ENCODE measurements at regions not wholly inside any gene's neighbourhood (a gene's known extent, or its start where the extent isn't known, plus 50 kb on each side); places are given as distances from the start of the nearest gene placed in this dataset.

DNA sequence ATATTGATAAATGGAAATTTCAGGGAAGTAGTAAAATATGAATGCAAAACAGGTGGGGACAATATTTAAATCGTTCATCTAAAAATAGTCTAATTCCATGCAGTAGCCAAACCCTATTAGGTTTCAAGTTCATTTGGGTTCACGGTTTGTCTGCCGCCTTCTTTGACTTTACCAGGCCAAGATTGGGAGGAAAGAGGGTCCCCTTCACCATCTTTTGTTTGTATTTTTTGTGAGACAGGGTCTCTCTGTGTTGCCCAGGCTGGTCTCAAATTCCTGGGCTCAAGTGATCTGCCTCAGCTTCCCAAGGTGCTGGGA, 98.5 kb upstream of the ATL2 start:
- H3K4me1 ChIP-seq (replicated peaks; ENCODE audit: insufficient read depth), result peaks cover 11% of the 10 kb centered on the region; the same call in 1 of the 2 replicates
- H3K9me3 ChIP-seq (ENCODE audit: insufficient read depth, low read depth), result peaks cover 5% of the 10 kb centered on the region
- intact Hi-C loops (cut with micrococcal nuclease; ENCODE audit: unreplicated experiment), result no loop called here
- no peaks in the 10 kb centered on the region for H3K27me3 ChIP-seq (ENCODE audit: insufficient read depth, low read depth)
- no peak for DNase-seq
- no peaks in the 10 kb centered on the region for H3K79me2 ChIP-seq (ENCODE audit: low read depth)
- H3F3A ChIP-seq (ENCODE audit: insufficient read depth, low read depth), result peaks cover 3% of the 10 kb centered on the region; the same call in 1 of the 2 replicates
- no peak overlapping the region for H3K4me3 ChIP-seq
- H2AFZ ChIP-seq, result no peak overlapping the region
- BruUV-seq (replicated peaks), result no TSS peak
- H3K27ac ChIP-seq, result no peak overlapping the region
- no peaks in the 10 kb centered on the region for H3K9me2 ChIP-seq (ENCODE audit: insufficient read depth)
- CTCF ChIA-PET, result interaction anchor here (1.0 kb wide), 1 partner anchor 10 kb away, joined by 5 read pairs; no protein-coding TSS in a partner anchor
- POLR2A ChIA-PET (ENCODE audit: unreplicated experiment), result no interaction called here
- no peaks in the 10 kb centered on the region for H4K20me1 ChIP-seq (ENCODE audit: insufficient read depth)
- no peak for TF ChIP-seq EZH2 (IDR thresholded peaks at IDR 0.05; ENCODE audit: low read depth)
- TF ChIP-seq, protein P1, sequence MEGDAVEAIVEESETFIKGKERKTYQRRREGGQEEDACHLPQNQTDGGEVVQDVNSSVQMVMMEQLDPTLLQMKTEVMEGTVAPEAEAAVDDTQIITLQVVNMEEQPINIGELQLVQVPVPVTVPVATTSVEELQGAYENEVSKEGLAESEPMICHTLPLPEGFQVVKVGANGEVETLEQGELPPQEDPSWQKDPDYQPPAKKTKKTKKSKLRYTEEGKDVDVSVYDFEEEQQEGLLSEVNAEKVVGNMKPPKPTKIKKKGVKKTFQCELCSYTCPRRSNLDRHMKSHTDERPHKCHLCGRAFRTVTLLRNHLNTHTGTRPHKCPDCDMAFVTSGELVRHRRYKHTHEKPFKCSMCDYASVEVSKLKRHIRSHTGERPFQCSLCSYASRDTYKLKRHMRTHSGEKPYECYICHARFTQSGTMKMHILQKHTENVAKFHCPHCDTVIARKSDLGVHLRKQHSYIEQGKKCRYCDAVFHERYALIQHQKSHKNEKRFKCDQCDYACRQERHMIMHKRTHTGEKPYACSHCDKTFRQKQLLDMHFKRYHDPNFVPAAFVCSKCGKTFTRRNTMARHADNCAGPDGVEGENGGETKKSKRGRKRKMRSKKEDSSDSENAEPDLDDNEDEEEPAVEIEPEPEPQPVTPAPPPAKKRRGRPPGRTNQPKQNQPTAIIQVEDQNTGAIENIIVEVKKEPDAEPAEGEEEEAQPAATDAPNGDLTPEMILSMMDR (conservative IDR thresholded peaks at IDR 0.05), result no peak
- no peaks in the 10 kb centered on the region for H3K36me3 ChIP-seq (ENCODE audit: low read depth)
- H3K4me2 ChIP-seq, result no peak overlapping the region

DNA sequence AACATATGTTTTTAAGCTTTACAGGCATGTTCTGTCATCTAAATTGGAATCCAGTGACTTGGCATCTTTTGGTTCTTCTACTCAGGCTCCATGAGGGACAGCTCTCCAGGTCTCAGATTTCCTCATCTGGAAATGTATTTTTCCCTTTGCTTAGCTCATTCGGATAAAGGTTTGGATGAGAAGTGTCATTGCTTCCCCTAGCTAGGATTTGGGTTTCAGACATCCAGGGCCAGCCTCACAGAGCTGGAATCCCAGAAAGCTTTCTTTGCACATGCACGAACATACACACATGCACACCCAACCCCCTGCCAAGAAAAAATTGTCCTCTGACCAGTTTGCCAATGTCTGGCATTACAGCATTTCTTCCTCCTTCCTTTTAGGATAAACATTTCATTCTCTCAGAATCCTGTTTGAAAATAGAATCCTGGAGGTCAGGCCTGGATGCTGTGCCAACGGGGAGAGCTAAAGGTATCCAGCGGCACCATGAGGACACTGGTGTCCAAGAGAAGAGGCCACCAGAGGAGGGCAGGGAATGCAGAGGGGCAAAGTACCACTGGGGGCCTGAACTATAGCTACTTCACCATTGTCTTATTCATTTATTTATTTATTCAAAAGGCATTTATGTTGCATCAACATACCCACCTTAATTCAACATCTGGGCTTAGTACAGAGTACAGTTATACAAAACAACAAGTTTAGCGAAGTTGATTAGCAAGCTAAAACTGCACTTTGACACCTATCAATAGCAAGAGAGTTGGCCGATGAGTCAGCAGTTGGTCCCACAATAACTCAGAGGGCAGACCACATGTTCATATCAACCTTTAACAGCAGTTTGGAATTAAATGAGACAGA, 97.9 kb upstream of the ATL2 start:
- Histone ChIP-seq H3K4me2 (no peak overlapping the region), H3F3A (ENCODE audit: insufficient read depth, low read depth) (peaks cover 3% of the 10 kb centered on the region; the same call in 1 of the 2 replicates), H2AFZ (no peak overlapping the region), H3K4me3 (no peak overlapping the region), H3K4me1 (replicated peaks; ENCODE audit: insufficient read depth) (peaks cover 11% of the 10 kb centered on the region; the same call in 1 of the 2 replicates), H3K79me2 (ENCODE audit: low read depth) (no peaks in the 10 kb centered on the region), H4K20me1 (ENCODE audit: insufficient read depth) (no peaks in the 10 kb centered on the region), H3K27me3 (ENCODE audit: insufficient read depth, low read depth) (no peaks in the 10 kb centered on the region), H3K9me3 (ENCODE audit: insufficient read depth, low read depth) (peaks cover 1% of the 10 kb centered on the region), H3K27ac (no peak overlapping the region), H3K9me2 (ENCODE audit: insufficient read depth) (no peaks in the 10 kb centered on the region), H3K36me3 (ENCODE audit: low read depth) (no peaks in the 10 kb centered on the region)
- intact Hi-C loops (cut with micrococcal nuclease; ENCODE audit: unreplicated experiment), result no loop called here
- DNase-seq, result no peak
- TF ChIP-seq EZH2 (IDR thresholded peaks at IDR 0.05; ENCODE audit: low read depth), result no peak
- TF ChIP-seq, protein P1 (conservative IDR thresholded peaks at IDR 0.05), result no peak
- CTCF ChIA-PET, result interaction anchor here (1.0 kb wide), 1 partner anchor 9 kb away, joined by 5 read pairs; no protein-coding TSS in a partner anchor
- POLR2A ChIA-PET (ENCODE audit: unreplicated experiment), result no interaction called here
- BruUV-seq (replicated peaks), result no TSS peak

DNA sequence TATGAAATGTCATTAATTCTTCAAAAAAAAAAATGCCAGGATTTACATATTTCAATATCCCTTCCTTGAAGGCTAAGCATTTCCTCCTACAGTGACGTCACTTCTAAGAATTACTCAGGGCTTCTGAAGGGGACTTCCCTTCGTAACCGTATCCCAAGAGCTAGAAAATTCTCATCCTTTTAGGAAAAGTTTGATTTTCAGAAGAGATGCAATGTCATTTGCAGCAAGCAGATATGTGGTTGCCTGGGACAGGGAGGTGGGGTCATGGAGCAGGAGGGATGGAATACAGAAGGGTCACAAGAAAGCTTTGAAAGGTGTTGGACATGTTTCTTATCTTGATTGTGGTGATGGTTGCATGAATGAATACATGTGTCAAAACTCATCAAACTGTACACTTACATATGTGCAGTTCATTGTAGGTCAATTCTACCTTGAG, 97.0 kb upstream of the ATL2 start:
- Histone ChIP-seq H3K27ac (no peak overlapping the region), H4K20me1 (ENCODE audit: insufficient read depth) (no peaks in the 10 kb centered on the region), H3K79me2 (ENCODE audit: low read depth) (no peaks in the 10 kb centered on the region), H3K4me1 (replicated peaks; ENCODE audit: insufficient read depth) (peaks cover 11% of the 10 kb centered on the region; the same call in 1 of the 2 replicates), H3K36me3 (ENCODE audit: low read depth) (no peaks in the 10 kb centered on the region), H3F3A (ENCODE audit: insufficient read depth, low read depth) (peaks cover 3% of the 10 kb centered on the region; the same call in 1 of the 2 replicates), H3K4me3 (no peak overlapping the region), H3K9me2 (ENCODE audit: insufficient read depth) (no peaks in the 10 kb centered on the region), H3K9me3 (ENCODE audit: insufficient read depth, low read depth) (no peaks in the 10 kb centered on the region), H3K27me3 (ENCODE audit: insufficient read depth, low read depth) (no peaks in the 10 kb centered on the region), H3K4me2 (no peak overlapping the region), H2AFZ (no peak overlapping the region)
- TF ChIP-seq, protein P1 (conservative IDR thresholded peaks at IDR 0.05), result no peak
- no peak for TF ChIP-seq EZH2 (IDR thresholded peaks at IDR 0.05; ENCODE audit: low read depth)
- POLR2A ChIA-PET (ENCODE audit: unreplicated experiment), result no interaction called here
- CTCF ChIA-PET, result no interaction called here
- no peak for DNase-seq
- intact Hi-C loops (cut with micrococcal nuclease; ENCODE audit: unreplicated experiment), result no loop called here
- no TSS peak for BruUV-seq (replicated peaks)

All from PC-9 (cell line).